Testis (tissue), 2 donors: ENCODE measurements at regions not wholly inside any gene's neighbourhood (a gene's known extent, or its start where the extent isn't known, plus 50 kb on each side); places are given as distances from the start of the nearest gene placed in this dataset.
A peak's percentile ranks its signal among the peaks of the same experiment; 100 is the strongest.

Source experiments
- DNase-seq: peaks from one replicate; pipeline ENCODE4 v3.0.0-alpha.2; 2019
- H3K27ac ChIP-seq, 2 donors: fragments of 200-600 bp; sonication (generic); one replicate each; pipeline ENCODE4 v1.5.1; 2019
- H3K27me3 ChIP-seq: fragments of 200-600 bp; sonication (generic); one replicate; pipeline ENCODE4 v1.5.1; 2019
- H3K36me3 ChIP-seq: fragments of 200-600 bp; sonication (generic); one replicate; pipeline ENCODE4 v1.5.1; 2017; ENCODE audit warnings: low read depth; ENCODE audit errors: missing control alignments
- H3K4me1 ChIP-seq: fragments of 200-600 bp; sonication (generic); one replicate; pipeline ENCODE4 v1.5.1; 2019
- H3K4me3 ChIP-seq, 2 donors: fragments of 200-600 bp; sonication (generic); one replicate each; pipeline ENCODE4 v1.5.1; 2017 to 2019
- H3K9me3 ChIP-seq: fragments of 200-600 bp; sonication (generic); one replicate; pipeline ENCODE4 v1.5.1; 2017
- CTCF ChIP-seq, 3 experiments: fragments of 450-650 bp in 2 of 3; fragments of 200-600 bp in 1 of 3; sonication (generic) in 1 of 3; IDR thresholded peaks; one replicate each; pipeline ENCODE4 v1.5.1; 2016 to 2019; ENCODE audit warnings: antibody characterized with exemption in 3 of 3, mild to moderate bottlenecking in 2 of 3, moderate library complexity in 1 of 3
- POLR2A ChIP-seq: fragments of 450-650 bp; IDR thresholded peaks from one replicate; pipeline ENCODE4 v1.6.1; 2017; ENCODE audit warnings: antibody characterized with exemption, mild to moderate bottlenecking, moderate library complexity
- WGBS, 2 donors: methylation state at CpG; one replicate each; pipeline ENCODE4 v1.1.5; 2018; 5-methylcytosine and 5-hydroxymethylcytosine counted together
- intact Hi-C: fragments of 100-400 bp; cut with DNase I; formaldehyde crosslinking; loops from one replicate; pipeline ENCODE4 v1.15.1; 2023; ENCODE audit warnings: low total_unique reads

- H3K4me3 ChIP-seq, result no peak overlapping the region
- H3K4me1 ChIP-seq, result no peaks in the 10 kb centered on the region
- H3K9me3 ChIP-seq, result no peaks in the 10 kb centered on the region
- H3K27me3 ChIP-seq, result no peaks in the 10 kb centered on the region
- no peak overlapping the region for H3K27ac ChIP-seq
- TF ChIP-seq CTCF (IDR thresholded peaks at IDR 0.05) (no peak), POLR2A (no peak)
- DNase-seq, result no peak
- intact Hi-C loops, result no loop called here
- H3K36me3 ChIP-seq, result no peaks in the 10 kb centered on the region
- 79 to 93% methylated on average over 7 of the region's 7 CpGs for WGBS, 2 donors
These were observed 74.6 kb downstream of the NENF start for GRCh38 chr1:212507369-212507768.

DNA sequence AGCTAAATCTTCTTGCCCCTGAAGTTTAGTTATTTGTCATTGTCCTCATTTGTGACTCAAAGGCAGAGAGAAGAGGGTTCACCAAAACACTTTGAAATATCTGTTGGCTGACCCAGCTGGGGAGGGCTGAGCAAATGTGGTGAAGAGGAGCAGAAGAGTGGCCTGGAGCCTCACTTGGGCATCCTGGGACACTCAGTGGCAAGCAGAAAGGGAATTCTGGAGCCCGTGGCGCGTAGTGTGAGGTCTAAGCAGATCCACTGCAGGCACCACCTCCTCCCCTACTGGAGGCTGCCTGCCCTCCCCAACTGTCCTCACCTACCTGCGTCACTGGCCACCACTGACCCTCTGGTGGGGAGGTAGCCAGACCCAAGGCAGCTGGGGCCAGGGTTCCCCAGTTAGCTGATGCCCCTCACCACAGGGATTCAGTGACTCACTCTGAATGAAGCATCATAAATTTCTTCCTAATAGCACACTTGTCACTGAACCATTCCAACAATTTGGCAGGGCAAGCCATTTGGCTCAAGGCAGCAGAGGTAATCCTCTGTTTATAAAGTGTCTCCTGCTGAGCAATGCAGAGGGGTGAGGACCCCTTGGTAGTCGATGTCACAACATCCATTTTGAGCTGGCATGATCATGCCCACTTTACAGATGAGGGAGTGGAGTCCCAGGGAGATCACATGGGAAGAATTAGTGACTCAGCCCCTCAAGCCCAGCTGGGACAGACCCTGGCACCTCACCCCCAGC is 80.3 kb downstream of the NENF start:
- Histone ChIP-seq H3K27ac (no peak overlapping the region), H3K4me3 (no peak overlapping the region), H3K27me3 (no peaks in the 10 kb centered on the region), H3K4me1 (no peaks in the 10 kb centered on the region), H3K9me3 (no peaks in the 10 kb centered on the region), H3K36me3 (no peaks in the 10 kb centered on the region)
- no peak for DNase-seq
- intact Hi-C loops, result no loop called here
- no peak for TF ChIP-seq CTCF (IDR thresholded peaks at IDR 0.05)
- 72 to 83% methylated on average over 5 of the region's 5 CpGs for WGBS, 2 donors

DNA sequence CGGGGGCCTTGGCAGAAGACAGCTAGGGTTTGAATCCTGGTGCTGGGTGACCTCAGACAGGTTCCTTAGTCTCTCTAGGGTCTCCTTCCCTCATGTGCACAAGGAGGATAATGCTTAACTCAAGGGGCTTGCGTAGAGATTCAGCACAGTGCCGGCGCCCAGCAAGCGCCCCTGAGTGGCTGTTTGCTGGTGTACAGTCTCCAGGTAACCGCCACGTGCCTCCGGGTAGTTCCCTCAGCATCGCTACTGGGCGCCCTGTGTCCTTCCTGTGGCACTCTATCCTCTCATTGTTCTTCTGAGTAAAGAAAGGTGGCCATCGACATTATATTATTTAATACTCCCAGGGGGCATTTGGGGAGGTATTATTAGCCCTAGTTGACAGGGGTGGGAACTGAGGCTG is 80.9 kb downstream of the NENF start:
- Histone ChIP-seq H3K36me3 (no peaks in the 10 kb centered on the region), H3K27ac (no peak overlapping the region), H3K9me3 (no peaks in the 10 kb centered on the region), H3K4me3 (no peak overlapping the region), H3K4me1 (no peaks in the 10 kb centered on the region), H3K27me3 (no peaks in the 10 kb centered on the region)
- intact Hi-C loops, result no loop called here
- TF ChIP-seq POLR2A (no peak), CTCF (IDR thresholded peaks at IDR 0.05) (no peak)
- WGBS, 2 donors, result 51 to 73% methylated on average over 11 of the region's 11 CpGs
- DNase-seq, result no peak

- intact Hi-C loops, result no loop called here
- Histone ChIP-seq H3K27ac (no peak overlapping the region), H3K4me3 (peak overlapping the region; percentile 49 to 57), H3K9me3 (no peaks in the 10 kb centered on the region), H3K27me3 (no peaks in the 10 kb centered on the region), H3K36me3 (no peaks in the 10 kb centered on the region), H3K4me1 (no peaks in the 10 kb centered on the region)
- DNase-seq, result peak; percentile 39
- TF ChIP-seq POLR2A (no peak), CTCF (IDR thresholded peaks at IDR 0.05) (no peak)
- WGBS, 2 donors, result 28 to 32% methylated on average over 7 to 25 of the region's 25 CpGs
These were observed 81.4 kb downstream of the NENF start for GRCh38 chr1:212514056-212514614.

GRCh38 chr1:212514782-212515181 is 82.1 kb downstream of the NENF start:
- 11% methylated on average over 31 of the region's 36 CpGs; no CpG with 5 or more reads in 1 of the 2 donors for WGBS, 2 donors
- DNase-seq, result peak; percentile 35
- no peaks in the 10 kb centered on the region for H3K36me3 ChIP-seq
- intact Hi-C loops, result no loop called here
- no peaks in the 10 kb centered on the region for H3K27me3 ChIP-seq
- H3K9me3 ChIP-seq, result no peaks in the 10 kb centered on the region
- TF ChIP-seq CTCF (IDR thresholded peaks at IDR 0.05) (no peak), POLR2A (no peak)
- H3K4me3 ChIP-seq, result peak overlapping the region; percentile 49 to 57
- no peak overlapping the region for H3K27ac ChIP-seq
- no peaks in the 10 kb centered on the region for H3K4me1 ChIP-seq
